RCC 7860 (cell line): ENCODE measurements at regions not wholly inside any gene's neighbourhood (a gene's known extent, or its start where the extent isn't known, plus 50 kb on each side); places are given as distances from the start of the nearest gene placed in this dataset.
"Not testable (repeated sequence)": the region's sequence is repeated elsewhere in the genome, so short reads cannot be mapped to it uniquely, and the experiment has no call there.

Experiments
- DNase-seq: peaks from one replicate; pipeline ENCODE4 v3.0.0-alpha.2; 2015; ENCODE audit warnings: low spot score
- FAIRE-seq: peaks from 2 replicates; lab custom pipeline; 2012; peaks lifted over from hg19 to GRCh38; lab: Jason Lieb, UNC

GRCh38 chrY:22472027-22472426 is 68.8 kb downstream of the RBMY1J start:
- FAIRE-seq, result not testable (repeated sequence)

GRCh38 chrY:22477846-22478245 is 74.6 kb downstream of the RBMY1J start:
- FAIRE-seq, DNase-seq: not testable (repeated sequence)

More at GRCh38 chrY:22472027-22472426, 68.8 kb downstream of the RBMY1J start:
- not testable (repeated sequence) for DNase-seq

GRCh38 chrY:22484465-22484864 is 81.3 kb downstream of the RBMY1J start:
- not testable (repeated sequence) for FAIRE-seq, DNase-seq

- not testable (repeated sequence) for DNase-seq, FAIRE-seq
These were observed 85.5 kb downstream of the RBMY1J start for GRCh38 chrY:22488688-22489087.

- not testable (repeated sequence) for FAIRE-seq, DNase-seq
These were observed 96.5 kb downstream of the RBMY1J start for GRCh38 chrY:22499756-22500155.

- not testable (repeated sequence) for DNase-seq
- FAIRE-seq, result peak; percentile 58
These were observed 110.5 kb downstream of the RBMY1J start for GRCh38 chrY:22513719-22514118.

- FAIRE-seq, DNase-seq: not testable (repeated sequence)
These were observed 122.6 kb downstream of the RBMY1J start for GRCh38 chrY:22525841-22526240.

- not testable (repeated sequence) for FAIRE-seq, DNase-seq
These were observed 169.8 kb downstream of the RBMY1J start for GRCh38 chrY:22572975-22573374.

- FAIRE-seq, result peak; percentile 82
These were observed 195.6 kb downstream of the RBMY1J start for GRCh38 chrY:22598767-22599166.

GRCh38 chrY:22605036-22605435 is 201.8 kb downstream of the RBMY1J start:
- not testable (repeated sequence) for DNase-seq
- FAIRE-seq, result peak; percentile 83

More at GRCh38 chrY:22598767-22599166, 195.6 kb downstream of the RBMY1J start:
- DNase-seq, result not testable (repeated sequence)

- DNase-seq, result not testable (repeated sequence)
- peak; percentile 58 for FAIRE-seq
These were observed 202.4 kb downstream of the RBMY1J start for GRCh38 chrY:22605658-22606057.

GRCh38 chrY:22606889-22607288 is 203.7 kb downstream of the RBMY1J start:
- DNase-seq, result not testable (repeated sequence)
- peak; percentile 42 for FAIRE-seq

- not testable (repeated sequence) for FAIRE-seq, DNase-seq
These were observed 209.6 kb downstream of the RBMY1J start for GRCh38 chrY:22612772-22613171.
